ENCODE measurements at regions not wholly inside any gene's neighbourhood (a gene's known extent, or its start where the extent isn't known, plus 50 kb on each side); places are given as distances from the start of the nearest gene placed in this dataset.

- no peak for TF ChIP-seq POLR2A (IDR thresholded peaks at IDR 0.05)
- TF ChIP-seq, protein P1, sequence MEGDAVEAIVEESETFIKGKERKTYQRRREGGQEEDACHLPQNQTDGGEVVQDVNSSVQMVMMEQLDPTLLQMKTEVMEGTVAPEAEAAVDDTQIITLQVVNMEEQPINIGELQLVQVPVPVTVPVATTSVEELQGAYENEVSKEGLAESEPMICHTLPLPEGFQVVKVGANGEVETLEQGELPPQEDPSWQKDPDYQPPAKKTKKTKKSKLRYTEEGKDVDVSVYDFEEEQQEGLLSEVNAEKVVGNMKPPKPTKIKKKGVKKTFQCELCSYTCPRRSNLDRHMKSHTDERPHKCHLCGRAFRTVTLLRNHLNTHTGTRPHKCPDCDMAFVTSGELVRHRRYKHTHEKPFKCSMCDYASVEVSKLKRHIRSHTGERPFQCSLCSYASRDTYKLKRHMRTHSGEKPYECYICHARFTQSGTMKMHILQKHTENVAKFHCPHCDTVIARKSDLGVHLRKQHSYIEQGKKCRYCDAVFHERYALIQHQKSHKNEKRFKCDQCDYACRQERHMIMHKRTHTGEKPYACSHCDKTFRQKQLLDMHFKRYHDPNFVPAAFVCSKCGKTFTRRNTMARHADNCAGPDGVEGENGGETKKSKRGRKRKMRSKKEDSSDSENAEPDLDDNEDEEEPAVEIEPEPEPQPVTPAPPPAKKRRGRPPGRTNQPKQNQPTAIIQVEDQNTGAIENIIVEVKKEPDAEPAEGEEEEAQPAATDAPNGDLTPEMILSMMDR (IDR thresholded peaks at IDR 0.05) = no peak
These were observed 407.0 kb upstream of the RGMA start for GRCh38 chr15:93495799-93496637.

All from testis (tissue), 2 donors.